Liver (tissue), 3 donors: ENCODE measurements at regions not wholly inside any gene's neighbourhood (a gene's known extent, or its start where the extent isn't known, plus 50 kb on each side); places are given as distances from the start of the nearest gene placed in this dataset.

ENCODE experiments used
- RXRA ChIP-seq, 2 donors: IDR thresholded peaks; 2 replicates each; pipeline ENCODE4 v1.6.1; 2017 to 2018; ENCODE audit warnings: antibody characterized with exemption in 2 of 2, mild to moderate bottlenecking in 1 of 2
- YY1 ChIP-seq: IDR thresholded peaks from 2 replicates; pipeline ENCODE4 v1.6.1; 2016; ENCODE audit warnings: antibody characterized with exemption, mild to moderate bottlenecking
- TF ChIP-seq, protein P1 (sequence below): fragments of 150-350 bp; IDR thresholded peaks from 2 replicates; pipeline ENCODE4 v1.5.1; 2017; ENCODE audit warnings: improper control_type of control experiment, low read depth, low read length; ENCODE audit not compliant: missing input control
- donor health status: healthy.
- donor health status: healthy.

DNA sequence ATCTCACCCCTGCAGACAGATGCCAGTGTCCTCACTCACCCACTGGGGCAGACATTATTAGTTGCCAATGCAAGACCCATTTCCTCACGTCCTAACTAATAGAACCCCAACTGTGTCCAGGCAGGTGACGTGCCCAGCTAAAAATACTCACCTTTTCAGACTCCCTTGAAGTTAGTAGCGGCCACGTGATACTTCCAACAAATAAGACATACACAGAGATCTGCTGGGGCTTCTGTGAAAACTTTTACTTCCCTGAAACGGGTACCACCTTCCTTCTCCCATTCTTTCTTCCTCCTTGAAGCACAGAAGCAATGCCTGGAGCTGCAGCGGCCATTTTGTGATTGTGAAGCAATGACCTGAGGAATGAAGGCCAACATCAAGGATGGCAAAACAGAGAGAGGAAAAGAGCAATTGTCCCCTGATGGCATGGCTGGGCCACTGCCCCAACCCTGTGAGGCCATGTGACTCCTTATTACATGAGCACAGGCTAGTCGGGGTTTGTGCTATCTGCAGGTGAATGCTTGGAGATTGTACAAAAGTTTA is 74.4 kb upstream of the TMPRSS2 start:
- TF ChIP-seq, protein P1, sequence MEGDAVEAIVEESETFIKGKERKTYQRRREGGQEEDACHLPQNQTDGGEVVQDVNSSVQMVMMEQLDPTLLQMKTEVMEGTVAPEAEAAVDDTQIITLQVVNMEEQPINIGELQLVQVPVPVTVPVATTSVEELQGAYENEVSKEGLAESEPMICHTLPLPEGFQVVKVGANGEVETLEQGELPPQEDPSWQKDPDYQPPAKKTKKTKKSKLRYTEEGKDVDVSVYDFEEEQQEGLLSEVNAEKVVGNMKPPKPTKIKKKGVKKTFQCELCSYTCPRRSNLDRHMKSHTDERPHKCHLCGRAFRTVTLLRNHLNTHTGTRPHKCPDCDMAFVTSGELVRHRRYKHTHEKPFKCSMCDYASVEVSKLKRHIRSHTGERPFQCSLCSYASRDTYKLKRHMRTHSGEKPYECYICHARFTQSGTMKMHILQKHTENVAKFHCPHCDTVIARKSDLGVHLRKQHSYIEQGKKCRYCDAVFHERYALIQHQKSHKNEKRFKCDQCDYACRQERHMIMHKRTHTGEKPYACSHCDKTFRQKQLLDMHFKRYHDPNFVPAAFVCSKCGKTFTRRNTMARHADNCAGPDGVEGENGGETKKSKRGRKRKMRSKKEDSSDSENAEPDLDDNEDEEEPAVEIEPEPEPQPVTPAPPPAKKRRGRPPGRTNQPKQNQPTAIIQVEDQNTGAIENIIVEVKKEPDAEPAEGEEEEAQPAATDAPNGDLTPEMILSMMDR: no peak
- TF ChIP-seq YY1: no peak
- TF ChIP-seq RXRA (IDR thresholded peaks at IDR 0.05): no peak
